ENCODE measurements at regions not wholly inside any gene's neighbourhood (a gene's known extent, or its start where the extent isn't known, plus 50 kb on each side); places are given as distances from the start of the nearest gene placed in this dataset.

DNA sequence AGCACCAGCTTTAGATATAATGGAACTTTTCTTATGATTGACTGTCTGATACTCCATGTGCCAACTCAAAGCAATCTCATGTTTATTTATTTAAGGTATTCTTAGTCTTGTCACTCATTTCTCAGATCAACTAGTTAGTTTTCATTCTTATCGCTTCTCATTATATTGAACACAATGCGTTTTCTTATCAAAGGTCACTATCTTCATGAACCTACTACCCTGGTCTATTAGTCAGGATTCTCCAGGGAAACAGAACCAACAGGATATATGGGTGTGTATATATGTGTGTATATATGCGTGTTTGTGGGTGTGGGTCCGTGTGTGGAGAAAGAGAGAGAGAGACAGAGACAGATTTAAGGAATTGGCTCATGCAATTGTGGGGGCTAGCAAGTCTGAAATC is 619.9 kb downstream of the ZEB2 start:
- ChIA-PET POLR2A (no interaction called here), CTCF (interaction anchor here (0.6 kb wide), 1 partner anchor 697 kb away, joined by 4 read pairs; no protein-coding TSS in a partner anchor)
- H3K9me3 ChIP-seq (ENCODE audit: control insufficient read depth, insufficient read depth, low read depth, low read length): no peaks in the 10 kb centered on the region
- H3K27ac ChIP-seq (ENCODE audit: extremely low read depth, low read depth, low read length): no peak overlapping the region
- H3K4me1 ChIP-seq (ENCODE audit: control insufficient read depth, insufficient read depth, low read length): no peaks in the 10 kb centered on the region
- no peak overlapping the region for H3K4me3 ChIP-seq (ENCODE audit: low read depth, low read length)
- no peaks in the 10 kb centered on the region for H3K36me3 ChIP-seq (ENCODE audit: control insufficient read depth in 2 of 2, insufficient read depth in 1 of 2, low read length in 2 of 2)
- TF ChIP-seq, protein P1, sequence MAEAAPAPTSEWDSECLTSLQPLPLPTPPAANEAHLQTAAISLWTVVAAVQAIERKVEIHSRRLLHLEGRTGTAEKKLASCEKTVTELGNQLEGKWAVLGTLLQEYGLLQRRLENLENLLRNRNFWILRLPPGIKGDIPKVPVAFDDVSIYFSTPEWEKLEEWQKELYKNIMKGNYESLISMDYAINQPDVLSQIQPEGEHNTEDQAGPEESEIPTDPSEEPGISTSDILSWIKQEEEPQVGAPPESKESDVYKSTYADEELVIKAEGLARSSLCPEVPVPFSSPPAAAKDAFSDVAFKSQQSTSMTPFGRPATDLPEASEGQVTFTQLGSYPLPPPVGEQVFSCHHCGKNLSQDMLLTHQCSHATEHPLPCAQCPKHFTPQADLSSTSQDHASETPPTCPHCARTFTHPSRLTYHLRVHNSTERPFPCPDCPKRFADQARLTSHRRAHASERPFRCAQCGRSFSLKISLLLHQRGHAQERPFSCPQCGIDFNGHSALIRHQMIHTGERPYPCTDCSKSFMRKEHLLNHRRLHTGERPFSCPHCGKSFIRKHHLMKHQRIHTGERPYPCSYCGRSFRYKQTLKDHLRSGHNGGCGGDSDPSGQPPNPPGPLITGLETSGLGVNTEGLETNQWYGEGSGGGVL (tag by site-specific recombination; IDR thresholded peaks at IDR 0.05): no peak
- TF ChIP-seq ZNF501 (tag by site-specific recombination; IDR thresholded peaks at IDR 0.05) (no peak), ZNF521 (tag by site-specific recombination; IDR thresholded peaks at IDR 0.05) (no peak), ZNF311 (tag by site-specific recombination; IDR thresholded peaks at IDR 0.05; ENCODE audit: borderline replicate concordance) (no peak), ZNF366 (tag by site-specific recombination; conservative IDR thresholded peaks at IDR 0.05) (no peak)
- TF ChIP-seq, protein P2, sequence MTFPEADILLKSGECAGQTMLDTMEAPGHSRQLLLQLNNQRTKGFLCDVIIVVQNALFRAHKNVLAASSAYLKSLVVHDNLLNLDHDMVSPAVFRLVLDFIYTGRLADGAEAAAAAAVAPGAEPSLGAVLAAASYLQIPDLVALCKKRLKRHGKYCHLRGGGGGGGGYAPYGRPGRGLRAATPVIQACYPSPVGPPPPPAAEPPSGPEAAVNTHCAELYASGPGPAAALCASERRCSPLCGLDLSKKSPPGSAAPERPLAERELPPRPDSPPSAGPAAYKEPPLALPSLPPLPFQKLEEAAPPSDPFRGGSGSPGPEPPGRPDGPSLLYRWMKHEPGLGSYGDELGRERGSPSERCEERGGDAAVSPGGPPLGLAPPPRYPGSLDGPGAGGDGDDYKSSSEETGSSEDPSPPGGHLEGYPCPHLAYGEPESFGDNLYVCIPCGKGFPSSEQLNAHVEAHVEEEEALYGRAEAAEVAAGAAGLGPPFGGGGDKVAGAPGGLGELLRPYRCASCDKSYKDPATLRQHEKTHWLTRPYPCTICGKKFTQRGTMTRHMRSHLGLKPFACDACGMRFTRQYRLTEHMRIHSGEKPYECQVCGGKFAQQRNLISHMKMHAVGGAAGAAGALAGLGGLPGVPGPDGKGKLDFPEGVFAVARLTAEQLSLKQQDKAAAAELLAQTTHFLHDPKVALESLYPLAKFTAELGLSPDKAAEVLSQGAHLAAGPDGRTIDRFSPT (tag by site-specific recombination; IDR thresholded peaks at IDR 0.05): no peak

DNA sequence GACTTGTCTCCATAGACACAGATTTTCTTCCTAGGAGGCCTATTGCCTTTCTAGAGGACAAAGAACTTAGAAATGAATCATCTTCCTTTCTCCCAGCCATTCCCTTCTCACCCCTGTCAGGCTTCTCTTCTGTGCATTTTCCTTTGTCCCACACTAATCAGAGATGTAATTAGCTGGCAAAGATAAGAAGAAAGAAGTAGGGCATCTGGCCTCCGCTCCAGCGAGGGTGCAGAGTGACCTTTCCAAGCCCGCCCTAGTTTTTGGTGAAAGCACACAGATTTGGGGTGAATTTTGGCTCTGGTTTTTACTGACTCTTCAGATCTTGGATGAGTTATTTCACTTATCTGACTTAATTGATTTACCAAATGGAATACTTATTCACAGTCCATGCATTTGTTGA is 626.5 kb downstream of the ZEB2 start:
- Histone ChIP-seq H3K36me3 (ENCODE audit: control insufficient read depth in 2 of 2, insufficient read depth in 1 of 2, low read length in 2 of 2) (no peaks in the 10 kb centered on the region), H3K4me3 (ENCODE audit: low read depth, low read length) (no peak overlapping the region), H3K27ac (ENCODE audit: extremely low read depth, low read depth, low read length) (no peak overlapping the region), H3K9me3 (ENCODE audit: control insufficient read depth, insufficient read depth, low read depth, low read length) (no peaks in the 10 kb centered on the region), H3K4me1 (ENCODE audit: control insufficient read depth, insufficient read depth, low read length) (no peaks in the 10 kb centered on the region)
- CTCF ChIA-PET: no interaction called here
- TF ChIP-seq ZNF585B (tag by site-specific recombination; IDR thresholded peaks at IDR 0.05): no peak
- no peak for TF ChIP-seq ZNF416 (tag by site-specific recombination; IDR thresholded peaks at IDR 0.05)
- TF ChIP-seq ZNF558 (tag by site-specific recombination; IDR thresholded peaks at IDR 0.05): no peak
- POLR2A ChIA-PET: no interaction called here

DNA sequence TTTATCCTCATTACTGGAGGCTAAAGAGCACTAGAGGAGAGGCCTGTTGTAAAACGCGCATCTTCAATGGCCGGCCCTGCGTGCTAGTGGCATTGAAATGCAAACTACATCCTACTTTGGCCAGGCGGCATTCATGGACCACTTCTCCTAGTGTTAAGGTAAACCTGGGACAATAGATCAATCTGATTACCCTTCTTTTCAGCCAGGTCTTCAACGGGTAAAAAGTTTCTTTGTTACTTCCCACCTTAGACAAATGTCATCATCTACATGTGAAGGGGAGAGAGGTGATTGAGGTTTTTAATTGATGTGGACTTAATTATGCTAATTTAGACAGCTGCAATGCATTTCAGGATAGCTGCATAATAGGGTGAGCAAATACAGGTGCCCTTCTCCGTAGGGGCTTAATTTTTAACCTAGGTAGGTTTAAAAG is 628.0 kb downstream of the ZEB2 start:
- ChIA-PET CTCF (no interaction called here), POLR2A (no interaction called here)
- Histone ChIP-seq H3K4me3 (ENCODE audit: low read depth, low read length) (no peak overlapping the region), H3K9me3 (ENCODE audit: control insufficient read depth, insufficient read depth, low read depth, low read length) (no peaks in the 10 kb centered on the region), H3K27ac (ENCODE audit: extremely low read depth, low read depth, low read length) (no peak overlapping the region), H3K4me1 (ENCODE audit: control insufficient read depth, insufficient read depth, low read length) (no peaks in the 10 kb centered on the region), H3K36me3 (ENCODE audit: control insufficient read depth in 2 of 2, insufficient read depth in 1 of 2, low read length in 2 of 2) (no peaks in the 10 kb centered on the region)
- TF ChIP-seq, protein P3, sequence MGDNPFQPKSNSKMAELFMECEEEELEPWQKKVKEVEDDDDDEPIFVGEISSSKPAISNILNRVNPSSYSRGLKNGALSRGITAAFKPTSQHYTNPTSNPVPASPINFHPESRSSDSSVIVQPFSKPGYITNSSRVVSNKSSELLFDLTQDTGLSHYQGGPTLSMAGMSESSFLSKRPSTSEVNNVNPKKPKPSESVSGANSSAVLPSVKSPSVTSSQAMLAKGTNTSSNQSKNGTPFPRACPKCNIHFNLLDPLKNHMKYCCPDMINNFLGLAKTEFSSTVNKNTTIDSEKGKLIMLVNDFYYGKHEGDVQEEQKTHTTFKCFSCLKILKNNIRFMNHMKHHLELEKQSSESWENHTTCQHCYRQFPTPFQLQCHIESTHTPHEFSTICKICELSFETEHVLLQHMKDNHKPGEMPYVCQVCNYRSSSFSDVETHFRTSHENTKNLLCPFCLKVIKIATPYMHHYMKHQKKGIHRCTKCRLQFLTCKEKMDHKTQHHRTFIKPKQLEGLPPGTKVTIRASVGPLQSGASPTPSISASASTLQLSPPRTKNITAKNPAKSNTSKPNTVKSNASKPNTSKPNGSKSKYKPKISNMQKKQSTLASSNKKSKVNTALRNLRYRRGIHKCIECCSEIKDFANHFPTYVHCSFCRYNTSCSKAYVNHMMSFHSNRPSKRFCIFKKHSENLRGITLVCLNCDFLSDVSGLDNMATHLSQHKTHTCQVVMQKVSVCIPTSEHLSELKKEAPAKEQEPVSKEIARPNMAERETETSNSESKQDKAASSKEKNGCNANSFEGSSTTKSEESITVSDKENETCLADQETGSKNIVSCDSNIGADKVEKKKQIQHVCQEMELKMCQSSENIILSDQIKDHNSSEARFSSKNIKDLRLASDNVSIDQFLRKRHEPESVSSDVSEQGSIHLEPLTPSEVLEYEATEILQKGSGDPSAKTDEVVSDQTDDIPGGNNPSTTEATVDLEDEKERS (tag by site-specific recombination; IDR thresholded peaks at IDR 0.05): no peak
- TF ChIP-seq, protein P4, sequence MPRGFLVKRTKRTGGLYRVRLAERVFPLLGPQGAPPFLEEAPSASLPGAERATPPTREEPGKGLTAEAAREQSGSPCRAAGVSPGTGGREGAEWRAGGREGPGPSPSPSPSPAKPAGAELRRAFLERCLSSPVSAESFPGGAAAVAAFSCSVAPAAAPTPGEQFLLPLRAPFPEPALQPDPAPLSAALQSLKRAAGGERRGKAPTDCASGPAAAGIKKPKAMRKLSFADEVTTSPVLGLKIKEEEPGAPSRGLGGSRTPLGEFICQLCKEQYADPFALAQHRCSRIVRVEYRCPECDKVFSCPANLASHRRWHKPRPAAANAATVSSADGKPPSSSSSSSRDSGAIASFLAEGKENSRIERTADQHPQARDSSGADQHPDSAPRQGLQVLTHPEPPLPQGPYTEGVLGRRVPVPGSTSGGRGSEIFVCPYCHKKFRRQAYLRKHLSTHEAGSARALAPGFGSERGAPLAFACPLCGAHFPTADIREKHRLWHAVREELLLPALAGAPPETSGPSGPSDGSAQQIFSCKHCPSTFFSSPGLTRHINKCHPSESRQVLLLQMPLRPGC (tag by site-specific recombination; IDR thresholded peaks at IDR 0.05): no peak
- TF ChIP-seq, protein P5, sequence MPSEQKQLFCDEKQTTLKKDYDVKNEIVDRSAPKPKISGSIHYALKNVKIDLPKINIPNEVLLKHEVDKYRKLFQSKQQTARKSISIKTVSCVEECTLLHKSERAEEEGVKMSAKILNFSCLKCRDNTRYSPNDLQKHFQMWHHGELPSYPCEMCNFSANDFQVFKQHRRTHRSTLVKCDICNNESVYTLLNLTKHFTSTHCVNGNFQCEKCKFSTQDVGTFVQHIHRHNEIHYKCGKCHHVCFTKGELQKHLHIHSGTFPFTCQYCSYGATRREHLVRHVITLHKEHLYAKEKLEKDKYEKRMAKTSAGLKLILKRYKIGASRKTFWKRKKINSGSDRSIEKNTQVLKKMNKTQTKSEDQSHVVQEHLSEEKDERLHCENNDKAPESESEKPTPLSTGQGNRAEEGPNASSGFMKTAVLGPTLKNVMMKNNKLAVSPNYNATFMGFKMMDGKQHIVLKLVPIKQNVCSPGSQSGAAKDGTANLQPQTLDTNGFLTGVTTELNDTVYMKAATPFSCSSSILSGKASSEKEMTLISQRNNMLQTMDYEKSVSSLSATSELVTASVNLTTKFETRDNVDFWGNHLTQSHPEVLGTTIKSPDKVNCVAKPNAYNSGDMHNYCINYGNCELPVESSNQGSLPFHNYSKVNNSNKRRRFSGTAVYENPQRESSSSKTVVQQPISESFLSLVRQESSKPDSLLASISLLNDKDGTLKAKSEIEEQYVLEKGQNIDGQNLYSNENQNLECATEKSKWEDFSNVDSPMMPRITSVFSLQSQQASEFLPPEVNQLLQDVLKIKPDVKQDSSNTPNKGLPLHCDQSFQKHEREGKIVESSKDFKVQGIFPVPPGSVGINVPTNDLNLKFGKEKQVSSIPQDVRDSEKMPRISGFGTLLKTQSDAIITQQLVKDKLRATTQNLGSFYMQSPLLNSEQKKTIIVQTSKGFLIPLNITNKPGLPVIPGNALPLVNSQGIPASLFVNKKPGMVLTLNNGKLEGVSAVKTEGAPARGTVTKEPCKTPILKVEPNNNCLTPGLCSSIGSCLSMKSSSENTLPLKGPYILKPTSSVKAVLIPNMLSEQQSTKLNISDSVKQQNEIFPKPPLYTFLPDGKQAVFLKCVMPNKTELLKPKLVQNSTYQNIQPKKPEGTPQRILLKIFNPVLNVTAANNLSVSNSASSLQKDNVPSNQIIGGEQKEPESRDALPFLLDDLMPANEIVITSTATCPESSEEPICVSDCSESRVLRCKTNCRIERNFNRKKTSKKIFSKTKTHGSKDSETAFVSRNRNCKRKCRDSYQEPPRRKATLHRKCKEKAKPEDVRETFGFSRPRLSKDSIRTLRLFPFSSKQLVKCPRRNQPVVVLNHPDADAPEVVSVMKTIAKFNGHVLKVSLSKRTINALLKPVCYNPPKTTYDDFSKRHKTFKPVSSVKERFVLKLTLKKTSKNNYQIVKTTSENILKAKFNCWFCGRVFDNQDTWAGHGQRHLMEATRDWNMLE (tag by site-specific recombination; conservative IDR thresholded peaks at IDR 0.05; ENCODE audit: low read depth): no peak
- TF ChIP-seq, protein P6, sequence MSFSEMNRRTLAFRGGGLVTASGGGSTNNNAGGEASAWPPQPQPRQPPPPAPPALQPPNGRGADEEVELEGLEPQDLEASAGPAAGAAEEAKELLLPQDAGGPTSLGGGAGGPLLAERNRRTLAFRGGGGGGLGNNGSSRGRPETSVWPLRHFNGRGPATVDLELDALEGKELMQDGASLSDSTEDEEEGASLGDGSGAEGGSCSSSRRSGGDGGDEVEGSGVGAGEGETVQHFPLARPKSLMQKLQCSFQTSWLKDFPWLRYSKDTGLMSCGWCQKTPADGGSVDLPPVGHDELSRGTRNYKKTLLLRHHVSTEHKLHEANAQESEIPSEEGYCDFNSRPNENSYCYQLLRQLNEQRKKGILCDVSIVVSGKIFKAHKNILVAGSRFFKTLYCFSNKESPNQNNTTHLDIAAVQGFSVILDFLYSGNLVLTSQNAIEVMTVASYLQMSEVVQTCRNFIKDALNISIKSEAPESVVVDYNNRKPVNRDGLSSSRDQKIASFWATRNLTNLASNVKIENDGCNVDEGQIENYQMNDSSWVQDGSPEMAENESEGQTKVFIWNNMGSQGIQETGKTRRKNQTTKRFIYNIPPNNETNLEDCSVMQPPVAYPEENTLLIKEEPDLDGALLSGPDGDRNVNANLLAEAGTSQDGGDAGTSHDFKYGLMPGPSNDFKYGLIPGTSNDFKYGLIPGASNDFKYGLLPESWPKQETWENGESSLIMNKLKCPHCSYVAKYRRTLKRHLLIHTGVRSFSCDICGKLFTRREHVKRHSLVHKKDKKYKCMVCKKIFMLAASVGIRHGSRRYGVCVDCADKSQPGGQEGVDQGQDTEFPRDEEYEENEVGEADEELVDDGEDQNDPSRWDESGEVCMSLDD (tag by site-specific recombination; IDR thresholded peaks at IDR 0.05): no peak
- TF ChIP-seq SCRT1 (tag by site-specific recombination; IDR thresholded peaks at IDR 0.05; ENCODE audit: borderline replicate concordance): no peak
